GM23248 (cell line): ENCODE measurements at regions not wholly inside any gene's neighbourhood (a gene's known extent, or its start where the extent isn't known, plus 50 kb on each side); places are given as distances from the start of the nearest gene placed in this dataset.

Experiments used
- DNase-seq: peaks from one replicate; pipeline ENCODE4 v3.0.0-alpha.2; 2015
- H2AFZ ChIP-seq: fragments of 200-600 bp; sonication (generic); 2 replicates; pipeline ENCODE4 v1.6.1; 2016; ENCODE audit warnings: antibody characterized with exemption
- H3F3A ChIP-seq: fragments of 200-600 bp; sonication (generic); 2 replicates; pipeline ENCODE4 v1.6.1; 2016; ENCODE audit warnings: mild to moderate bottlenecking, antibody characterized with exemption, mixed run types; ENCODE audit not compliant: insufficient read depth
- H3K27ac ChIP-seq: fragments of 200-600 bp; sonication (generic); 2 replicates; pipeline ENCODE4 v1.5.1; 2016; ENCODE audit warnings: mild to moderate bottlenecking
- H3K27me3 ChIP-seq: fragments of 200-600 bp; sonication (generic); replicated peaks from 2 replicates; pipeline ENCODE4 v1.6.1; 2016; ENCODE audit warnings: mild to moderate bottlenecking; ENCODE audit not compliant: insufficient read depth
- H3K36me3 ChIP-seq: fragments of 200-600 bp; sonication (generic); 2 replicates; pipeline ENCODE4 v1.6.1; 2016; ENCODE audit warnings: low read depth, mild to moderate bottlenecking
- H3K4me1 ChIP-seq: fragments of 200-600 bp; sonication (generic); 2 replicates; pipeline ENCODE4 v1.6.1; 2016; ENCODE audit warnings: mild to moderate bottlenecking; ENCODE audit not compliant: insufficient read depth
- H3K4me2 ChIP-seq: fragments of 200-600 bp; sonication (generic); one replicate; pipeline ENCODE4 v1.6.1; 2016; ENCODE audit warnings: mild to moderate bottlenecking; ENCODE audit not compliant: unreplicated experiment
- H3K4me3 ChIP-seq: fragments of 200-600 bp; sonication (generic); 2 replicates; pipeline ENCODE4 v1.5.1; 2016; ENCODE audit warnings: mild to moderate bottlenecking
- H3K79me2 ChIP-seq: fragments of 200-600 bp; sonication (generic); 2 replicates; pipeline ENCODE4 v1.6.1; 2016; ENCODE audit warnings: mild to moderate bottlenecking; ENCODE audit not compliant: insufficient read depth
- H3K9ac ChIP-seq: fragments of 200-600 bp; sonication (generic); 2 replicates; pipeline ENCODE4 v1.6.1; 2016; ENCODE audit warnings: mild to moderate bottlenecking
- H3K9me2 ChIP-seq: fragments of 200-600 bp; sonication (generic); 2 replicates; pipeline ENCODE4 v1.6.1; 2016; ENCODE audit warnings: mixed run types, mild to moderate bottlenecking, moderate library complexity; ENCODE audit not compliant: insufficient read depth
- H3K9me3 ChIP-seq: fragments of 200-600 bp; sonication (generic); one replicate; pipeline ENCODE4 v1.6.1; 2017; ENCODE audit warnings: low read depth
- H4K20me1 ChIP-seq: fragments of 200-600 bp; sonication (generic); 2 replicates; pipeline ENCODE4 v1.6.0; 2016; ENCODE audit not compliant: insufficient read depth
- EZH2 ChIP-seq: fragments of 200-600 bp; sonication (generic); IDR thresholded peaks from 2 replicates; pipeline ENCODE4 v1.6.1; 2018; ENCODE audit warnings: antibody characterized with exemption, mild to moderate bottlenecking; ENCODE audit not compliant: insufficient read depth, poor library complexity, severe bottlenecking
- EZH2phosphoT487 ChIP-seq: fragments of 200-600 bp; sonication (generic); IDR thresholded peaks from 2 replicates; pipeline ENCODE4 v1.6.1; 2018; ENCODE audit warnings: antibody characterized with exemption, moderate library complexity, mild to moderate bottlenecking, low read depth; ENCODE audit not compliant: insufficient read depth
- WGBS, 2 experiments: methylation state at CpG; one replicate each; pipeline ENCODE4 v1.1.6; 2015 to 2017; ENCODE audit warnings: low lambda C conversion rate in 2 of 2, low coverage in 1 of 2; ENCODE audit errors: missing lambda C conversion rate in 2 of 2; 5-methylcytosine and 5-hydroxymethylcytosine counted together
- in situ Hi-C: fragments of 300-500 bp; cut with MboI; formaldehyde crosslinking; loops from 2 replicates; pipeline ENCODE4 v1.15.0; 2020

GRCh38 chr14:71317385-71318096 is 410.3 kb downstream of the PCNX1 start:
- no peak overlapping the region for H3K4me3 ChIP-seq
- in situ Hi-C loops: no loop called here
- 69% methylated on average over 4 of the region's 4 CpGs for WGBS, 2 experiments
- no peaks in the 10 kb centered on the region for H3K27me3 ChIP-seq
- H3K79me2 ChIP-seq: peaks cover 14% of the 10 kb centered on the region
- H3K27ac ChIP-seq: no peak overlapping the region
- peaks cover 13% of the 10 kb centered on the region for H3F3A ChIP-seq
- H3K4me2 ChIP-seq: no peak overlapping the region
- no peak overlapping the region for H3K9ac ChIP-seq
- DNase-seq: no peak
- no peaks in the 10 kb centered on the region for H4K20me1 ChIP-seq
- no peaks in the 10 kb centered on the region for H3K36me3 ChIP-seq
- no peaks in the 10 kb centered on the region for H3K9me3 ChIP-seq
- 0 out of 2 replicates have a peak, but pooled peaks cover under 1% of the 10 kb centered on the region for H3K4me1 ChIP-seq
- no peak overlapping the region for H2AFZ ChIP-seq
- H3K9me2 ChIP-seq: no peaks in the 10 kb centered on the region
- TF ChIP-seq EZH2 (no peak), EZH2phosphoT487 (no peak)

DNA sequence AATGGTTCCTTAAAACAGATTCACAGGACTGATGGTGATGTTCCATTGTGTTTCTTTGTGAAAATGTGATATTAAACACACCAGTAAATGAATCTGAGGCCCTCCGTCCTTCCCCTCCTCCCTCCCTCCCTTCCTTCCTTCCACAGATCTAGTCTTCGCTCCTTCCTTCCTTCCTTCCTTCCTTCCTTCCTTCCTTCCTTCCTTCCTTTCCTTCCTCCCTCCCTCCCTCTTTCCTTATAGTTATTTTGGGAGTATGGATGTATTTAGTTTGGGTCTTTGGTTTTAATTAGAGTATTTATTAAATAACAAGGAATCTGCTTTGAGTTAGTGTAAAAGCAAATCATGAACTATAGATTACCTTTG is 410.8 kb downstream of the PCNX1 start:
- H3K4me2 ChIP-seq: no peak overlapping the region
- TF ChIP-seq EZH2phosphoT487 (no peak), EZH2 (no peak)
- H3K36me3 ChIP-seq: no peaks in the 10 kb centered on the region
- no peak overlapping the region for H3K9ac ChIP-seq
- no peak overlapping the region for H3K4me3 ChIP-seq
- peaks cover 19% of the 10 kb centered on the region for H3F3A ChIP-seq
- peaks cover 20% of the 10 kb centered on the region for H3K79me2 ChIP-seq
- no peaks in the 10 kb centered on the region for H3K27me3 ChIP-seq
- no peak overlapping the region for H3K27ac ChIP-seq
- H3K4me1 ChIP-seq: peaks cover 6% of the 10 kb centered on the region
- in situ Hi-C loops: no loop called here
- no peaks in the 10 kb centered on the region for H4K20me1 ChIP-seq
- H3K9me2 ChIP-seq: no peaks in the 10 kb centered on the region
- no peaks in the 10 kb centered on the region for H3K9me3 ChIP-seq
- 60 to 80% methylated on average over 1 to 2 of the region's 2 CpGs for WGBS, 2 experiments
- no peak for DNase-seq
- H2AFZ ChIP-seq: no peak overlapping the region

DNA sequence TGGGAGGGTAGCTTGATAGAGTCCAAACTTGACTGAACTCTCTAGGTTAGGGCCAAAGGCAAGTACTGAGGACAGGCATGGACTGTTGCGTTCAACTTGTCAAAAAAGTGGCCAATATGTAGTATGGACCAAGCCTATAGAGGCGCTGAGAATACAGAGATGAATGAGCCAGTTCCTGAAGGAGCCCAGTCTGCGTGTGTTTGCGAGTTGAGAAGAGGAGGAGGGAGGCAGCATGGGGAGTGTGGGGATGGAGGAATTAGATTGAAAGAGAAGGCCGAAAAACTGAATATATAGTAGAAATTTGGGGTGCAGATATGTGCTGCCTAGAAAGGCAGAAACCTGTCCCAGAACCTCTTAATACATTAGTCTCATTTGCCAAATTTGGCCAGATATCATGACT is 412.4 kb downstream of the PCNX1 start:
- Histone ChIP-seq H3K9me3 (no peaks in the 10 kb centered on the region), H3K4me3 (peak overlapping the region; percentile 93), H3K79me2 (peaks cover 36% of the 10 kb centered on the region), H3K36me3 (no peaks in the 10 kb centered on the region), H3K9ac (peak overlapping the region; percentile 74), H2AFZ (peak overlapping the region; percentile 86), H4K20me1 (no peaks in the 10 kb centered on the region), H3K27ac (peak overlapping the region; percentile 51), H3F3A (peaks cover 19% of the 10 kb centered on the region), H3K9me2 (no peaks in the 10 kb centered on the region), H3K4me1 (peaks cover 21% of the 10 kb centered on the region), H3K27me3 (no peaks in the 10 kb centered on the region), H3K4me2 (peak overlapping the region; percentile 73)
- WGBS, 2 experiments: 1 to 3% methylated on average over 5 of the region's 5 CpGs
- no peak for TF ChIP-seq EZH2
- TF ChIP-seq EZH2phosphoT487: no peak
- in situ Hi-C loops: no loop called here
- peak; percentile 66 for DNase-seq

DNA sequence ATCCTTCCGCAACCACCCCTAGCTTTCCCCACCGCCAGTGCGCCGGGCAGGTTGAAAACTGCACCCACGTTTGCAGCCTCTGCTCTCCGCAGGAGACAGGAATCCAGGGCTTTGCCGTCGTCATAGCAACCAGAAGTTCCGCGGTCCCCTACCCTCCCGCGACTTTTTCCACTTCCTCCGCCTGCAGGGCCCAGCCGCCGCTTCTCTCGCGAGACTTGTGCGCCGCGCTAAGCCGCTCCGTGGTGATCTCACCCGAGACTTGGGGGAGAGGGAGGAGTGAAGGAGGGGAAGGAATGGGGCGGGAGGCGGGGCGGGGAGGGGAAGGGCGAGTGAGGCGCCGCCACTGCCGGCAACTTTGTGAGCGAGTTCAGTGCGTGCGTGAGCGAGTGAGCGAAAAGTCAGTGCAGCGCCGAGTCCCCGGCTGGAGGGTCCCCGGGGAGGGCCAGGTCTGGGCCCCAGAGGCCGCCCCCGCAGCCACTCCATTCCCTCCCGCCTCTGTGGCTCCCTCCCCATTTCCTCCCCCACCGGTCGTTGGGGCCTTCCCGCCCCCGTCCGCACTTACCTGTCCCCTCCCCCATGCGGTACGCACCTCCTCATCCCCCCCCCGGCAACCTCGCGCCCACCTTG is 413.0 kb downstream of the PCNX1 start, which contains the start of gene SIPA1L1:
TSS of gene SIPA1L1 (plus strand) at position 370 of the 627 bp plus-strand sequence.
- Histone ChIP-seq H3K27ac (peak within 1 kb of the TSS; percentile 83), H3K4me3 (peak within 1 kb of the TSS; percentile 93), H2AFZ (peak within 1 kb of the TSS; percentile 86), H3K4me1 (peaks cover 22% of the 10 kb centered on the region), H3F3A (peaks cover 19% of the 10 kb centered on the region), H4K20me1 (no peaks in the 10 kb centered on the region), H3K79me2 (peaks cover 41% of the 10 kb centered on the region), H3K36me3 (no peaks in the 10 kb centered on the region), H3K9ac (peak within 1 kb of the TSS; percentile 91), H3K4me2 (peak within 1 kb of the TSS; percentile 95), H3K9me2 (no peaks in the 10 kb centered on the region), H3K27me3 (no peaks in the 10 kb centered on the region), H3K9me3 (no peaks in the 10 kb centered on the region)
- 0 to 1% methylated on average over 24 to 52 of the region's 52 CpGs for WGBS, 2 experiments
- in situ Hi-C loops: no loop called here
- DNase-seq: peak; percentile 100
- TF ChIP-seq EZH2: no peak
- no peak for TF ChIP-seq EZH2phosphoT487
